PC-9 (cell line): ENCODE measurements at regions not wholly inside any gene's neighbourhood (a gene's known extent, or its start where the extent isn't known, plus 50 kb on each side); places are given as distances from the start of the nearest gene placed in this dataset.

Experiments
- BruUV-seq: library from RNA; stranded (reverse); fragments of 400-500 nt; replicated peaks from 2 replicates; lab custom pipeline; 2021; lab: Mats Ljungman, UMichigan
- CTCF ChIA-PET: fragments of 300-600 bp; sonication (Branson Sonifier 250); formaldehyde crosslinking; loops from one replicate; lab custom pipeline; 2022; ENCODE audit warnings: antibody characterized with exemption; lab: Charles Lee
- POLR2A ChIA-PET: fragments of 300-600 bp; sonication (Branson Sonifier 250); formaldehyde crosslinking; loops from one replicate; lab custom pipeline; 2022; ENCODE audit warnings: antibody characterized with exemption; ENCODE audit not compliant: unreplicated experiment; lab: Charles Lee
- DNase-seq, 2 experiments: peaks; one replicate each; pipeline versions ENCODE4 v3.0.0 to v3.0.0-alpha.2; 2015 to 2022; ENCODE audit warnings: mixed read lengths in 1 of 2
- H2AFZ ChIP-seq: fragments of 200-600 bp; sonication (generic); 2 replicates; pipeline ENCODE4 v1.8.1; 2017; ENCODE audit warnings: antibody characterized with exemption
- H3F3A ChIP-seq: fragments of 200-600 bp; sonication (generic); 2 replicates; pipeline ENCODE4 v1.8.1; 2017; ENCODE audit warnings: antibody characterized with exemption, mild to moderate bottlenecking, low read depth; ENCODE audit not compliant: insufficient read depth
- H3K27ac ChIP-seq: fragments of 200-600 bp; sonication (generic); 2 replicates; pipeline ENCODE4 v1.6.1; 2016; ENCODE audit warnings: mixed run types
- H3K27me3 ChIP-seq: fragments of 200-600 bp; sonication (generic); 2 replicates; pipeline ENCODE4 v1.6.1; 2016; ENCODE audit warnings: low read depth, mixed run types; ENCODE audit not compliant: insufficient read depth
- H3K36me3 ChIP-seq: fragments of 200-600 bp; sonication (generic); 2 replicates; pipeline ENCODE4 v1.6.1; 2016; ENCODE audit warnings: low read depth, mixed run types
- H3K4me1 ChIP-seq: fragments of 200-600 bp; sonication (generic); replicated peaks from 2 replicates; pipeline ENCODE4 v1.6.1; 2016; ENCODE audit warnings: mixed run types; ENCODE audit not compliant: insufficient read depth
- H3K4me2 ChIP-seq: fragments of 200-600 bp; sonication (generic); 2 replicates; pipeline ENCODE4 v1.6.1; 2017; ENCODE audit warnings: mixed run types
- H3K4me3 ChIP-seq: fragments of 200-600 bp; sonication (generic); 2 replicates; pipeline ENCODE4 v1.6.1; 2016; ENCODE audit warnings: mixed run types
- H3K79me2 ChIP-seq: fragments of 200-600 bp; sonication (generic); 2 replicates; pipeline ENCODE4 v1.6.1; 2017; ENCODE audit warnings: low read depth, mixed run types
- H3K9me2 ChIP-seq: fragments of 200-600 bp; sonication (generic); 2 replicates; pipeline ENCODE4 v1.8.1; 2017; ENCODE audit warnings: mild to moderate bottlenecking; ENCODE audit not compliant: insufficient read depth
- H3K9me3 ChIP-seq: fragments of 200-600 bp; sonication (generic); 2 replicates; pipeline ENCODE4 v1.8.1; 2016; ENCODE audit warnings: low read depth; ENCODE audit not compliant: insufficient read depth
- H4K20me1 ChIP-seq: fragments of 200-600 bp; sonication (generic); 2 replicates; pipeline ENCODE4 v1.8.1; 2017; ENCODE audit not compliant: insufficient read depth
- CTCF ChIP-seq: fragments of 200-600 bp; sonication (generic); conservative IDR thresholded peaks from 2 replicates; pipeline ENCODE4 v1.6.1; 2017; ENCODE audit warnings: mixed run types, antibody characterized with exemption, mild to moderate bottlenecking, moderate library complexity
- EZH2 ChIP-seq: fragments of 200-600 bp; sonication (generic); IDR thresholded peaks from 2 replicates; pipeline ENCODE4 v1.8.0; 2017; ENCODE audit warnings: antibody characterized with exemption, low read depth
- intact Hi-C: fragments of 100-400 bp; cut with micrococcal nuclease; formaldehyde crosslinking; loops from one replicate; pipeline ENCODE4 v1.10.0; 2022; ENCODE audit not compliant: unreplicated experiment

- H3K4me1 ChIP-seq, result no peaks in the 10 kb centered on the region
- H4K20me1 ChIP-seq, result no peaks in the 10 kb centered on the region
- BruUV-seq, result no TSS peak
- H3K9me2 ChIP-seq, result no peaks in the 10 kb centered on the region; the same call in 1 of the 2 replicates
- intact Hi-C loops, result no loop called here
- TF ChIP-seq EZH2 (no peak), CTCF (no peak)
- no peak overlapping the region for H3K4me2 ChIP-seq
- no peaks in the 10 kb centered on the region for H3K36me3 ChIP-seq
- POLR2A ChIA-PET, result no interaction called here
- H3K9me3 ChIP-seq, result no peaks in the 10 kb centered on the region
- CTCF ChIA-PET, result no interaction called here
- H3K27ac ChIP-seq, result no peak overlapping the region
- DNase-seq, result no peak
- no peaks in the 10 kb centered on the region for H3K27me3 ChIP-seq
- H3K4me3 ChIP-seq, result no peak overlapping the region
- no peak overlapping the region for H2AFZ ChIP-seq
- H3K79me2 ChIP-seq, result no peaks in the 10 kb centered on the region
- no peaks in the 10 kb centered on the region for H3F3A ChIP-seq
Measured at GRCh38 chr4:104795264-104795939, 300.7 kb upstream of the CXXC4 start.

- H4K20me1 ChIP-seq, result no peaks in the 10 kb centered on the region
- intact Hi-C loops, result no loop called here
- CTCF ChIA-PET, result no interaction called here
- DNase-seq, result no peak
- no peaks in the 10 kb centered on the region for H3K36me3 ChIP-seq
- no peak overlapping the region for H2AFZ ChIP-seq
- no TSS peak for BruUV-seq
- H3F3A ChIP-seq, result no peaks in the 10 kb centered on the region
- no peaks in the 10 kb centered on the region for H3K27me3 ChIP-seq
- no peak overlapping the region for H3K4me3 ChIP-seq
- H3K27ac ChIP-seq, result no peak overlapping the region
- H3K79me2 ChIP-seq, result no peaks in the 10 kb centered on the region
- TF ChIP-seq CTCF (no peak), EZH2 (no peak)
- POLR2A ChIA-PET, result no interaction called here
- H3K4me1 ChIP-seq, result no peaks in the 10 kb centered on the region
- H3K9me2 ChIP-seq, result no peaks in the 10 kb centered on the region
- no peak overlapping the region for H3K4me2 ChIP-seq
- no peaks in the 10 kb centered on the region for H3K9me3 ChIP-seq
Measured at GRCh38 chr4:104811727-104812126, 317.0 kb upstream of the CXXC4 start.

- Histone ChIP-seq H3K27ac (no peak overlapping the region), H3K9me2 (no peaks in the 10 kb centered on the region), H3K9me3 (no peaks in the 10 kb centered on the region), H3F3A (no peaks in the 10 kb centered on the region), H2AFZ (no peak overlapping the region), H4K20me1 (no peaks in the 10 kb centered on the region), H3K4me3 (no peak overlapping the region), H3K36me3 (no peaks in the 10 kb centered on the region), H3K27me3 (no peaks in the 10 kb centered on the region), H3K79me2 (no peaks in the 10 kb centered on the region), H3K4me2 (no peak overlapping the region), H3K4me1 (no peaks in the 10 kb centered on the region)
- ChIA-PET POLR2A (no interaction called here), CTCF (no interaction called here)
- intact Hi-C loops, result no loop called here
- no peak for DNase-seq
- BruUV-seq, result no TSS peak
- TF ChIP-seq CTCF (no peak), EZH2 (no peak)
Measured at GRCh38 chr4:104815665-104816064, 321.0 kb upstream of the CXXC4 start.
